HEK293 (cell line): ENCODE measurements at regions not wholly inside any gene's neighbourhood (a gene's known extent, or its start where the extent isn't known, plus 50 kb on each side); places are given as distances from the start of the nearest gene placed in this dataset.
"Not testable (repeated sequence)": the region's sequence is repeated elsewhere in the genome, so short reads cannot be mapped to it uniquely, and the experiment has no call there.

Experiments used
- ZNF341 ChIP-seq: fragments of 450-650 bp; formaldehyde crosslinking; IDR thresholded peaks from 2 replicates; pipeline ENCODE4; 2016; ENCODE audit warnings: low read depth, missing biosample characterization, missing genetic modification characterization
- ZNF558 ChIP-seq: fragments of 450-650 bp; formaldehyde crosslinking; IDR thresholded peaks from 2 replicates; pipeline ENCODE4 v1.5.1; 2016; ENCODE audit warnings: missing biosample characterization, missing genetic modification characterization
- TF ChIP-seq, protein P1 (sequence below): fragments of 450-650 bp; formaldehyde crosslinking; IDR thresholded peaks from 2 replicates; pipeline ENCODE4 v1.5.1; 2016; ENCODE audit warnings: missing biosample characterization, missing genetic modification characterization
- TF ChIP-seq, protein P2 (sequence below): fragments of 450-650 bp; formaldehyde crosslinking; IDR thresholded peaks from 2 replicates; pipeline ENCODE4 v1.5.0; 2017; ENCODE audit warnings: missing biosample characterization, missing genetic modification characterization, borderline replicate concordance
- TF ChIP-seq, protein P3 (sequence below): fragments of 450-650 bp; formaldehyde crosslinking; IDR thresholded peaks from 2 replicates; pipeline ENCODE4 v1.5.1; 2016; ENCODE audit warnings: missing biosample characterization, missing genetic modification characterization
- TF ChIP-seq, protein P4 (sequence below): fragments of 450-650 bp; formaldehyde crosslinking; IDR thresholded peaks from 2 replicates; pipeline ENCODE4 v1.5.1; 2016; ENCODE audit warnings: missing biosample characterization, missing genetic modification characterization

- TF ChIP-seq ZNF558, ZNF341 (tag by site-specific recombination): not testable (repeated sequence)
- TF ChIP-seq, protein P1, sequence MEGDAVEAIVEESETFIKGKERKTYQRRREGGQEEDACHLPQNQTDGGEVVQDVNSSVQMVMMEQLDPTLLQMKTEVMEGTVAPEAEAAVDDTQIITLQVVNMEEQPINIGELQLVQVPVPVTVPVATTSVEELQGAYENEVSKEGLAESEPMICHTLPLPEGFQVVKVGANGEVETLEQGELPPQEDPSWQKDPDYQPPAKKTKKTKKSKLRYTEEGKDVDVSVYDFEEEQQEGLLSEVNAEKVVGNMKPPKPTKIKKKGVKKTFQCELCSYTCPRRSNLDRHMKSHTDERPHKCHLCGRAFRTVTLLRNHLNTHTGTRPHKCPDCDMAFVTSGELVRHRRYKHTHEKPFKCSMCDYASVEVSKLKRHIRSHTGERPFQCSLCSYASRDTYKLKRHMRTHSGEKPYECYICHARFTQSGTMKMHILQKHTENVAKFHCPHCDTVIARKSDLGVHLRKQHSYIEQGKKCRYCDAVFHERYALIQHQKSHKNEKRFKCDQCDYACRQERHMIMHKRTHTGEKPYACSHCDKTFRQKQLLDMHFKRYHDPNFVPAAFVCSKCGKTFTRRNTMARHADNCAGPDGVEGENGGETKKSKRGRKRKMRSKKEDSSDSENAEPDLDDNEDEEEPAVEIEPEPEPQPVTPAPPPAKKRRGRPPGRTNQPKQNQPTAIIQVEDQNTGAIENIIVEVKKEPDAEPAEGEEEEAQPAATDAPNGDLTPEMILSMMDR (tag by site-specific recombination) = not testable (repeated sequence)
- TF ChIP-seq, protein P2, sequence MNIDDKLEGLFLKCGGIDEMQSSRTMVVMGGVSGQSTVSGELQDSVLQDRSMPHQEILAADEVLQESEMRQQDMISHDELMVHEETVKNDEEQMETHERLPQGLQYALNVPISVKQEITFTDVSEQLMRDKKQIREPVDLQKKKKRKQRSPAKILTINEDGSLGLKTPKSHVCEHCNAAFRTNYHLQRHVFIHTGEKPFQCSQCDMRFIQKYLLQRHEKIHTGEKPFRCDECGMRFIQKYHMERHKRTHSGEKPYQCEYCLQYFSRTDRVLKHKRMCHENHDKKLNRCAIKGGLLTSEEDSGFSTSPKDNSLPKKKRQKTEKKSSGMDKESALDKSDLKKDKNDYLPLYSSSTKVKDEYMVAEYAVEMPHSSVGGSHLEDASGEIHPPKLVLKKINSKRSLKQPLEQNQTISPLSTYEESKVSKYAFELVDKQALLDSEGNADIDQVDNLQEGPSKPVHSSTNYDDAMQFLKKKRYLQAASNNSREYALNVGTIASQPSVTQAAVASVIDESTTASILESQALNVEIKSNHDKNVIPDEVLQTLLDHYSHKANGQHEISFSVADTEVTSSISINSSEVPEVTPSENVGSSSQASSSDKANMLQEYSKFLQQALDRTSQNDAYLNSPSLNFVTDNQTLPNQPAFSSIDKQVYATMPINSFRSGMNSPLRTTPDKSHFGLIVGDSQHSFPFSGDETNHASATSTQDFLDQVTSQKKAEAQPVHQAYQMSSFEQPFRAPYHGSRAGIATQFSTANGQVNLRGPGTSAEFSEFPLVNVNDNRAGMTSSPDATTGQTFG (tag by site-specific recombination) = not testable (repeated sequence)
- TF ChIP-seq, protein P3, sequence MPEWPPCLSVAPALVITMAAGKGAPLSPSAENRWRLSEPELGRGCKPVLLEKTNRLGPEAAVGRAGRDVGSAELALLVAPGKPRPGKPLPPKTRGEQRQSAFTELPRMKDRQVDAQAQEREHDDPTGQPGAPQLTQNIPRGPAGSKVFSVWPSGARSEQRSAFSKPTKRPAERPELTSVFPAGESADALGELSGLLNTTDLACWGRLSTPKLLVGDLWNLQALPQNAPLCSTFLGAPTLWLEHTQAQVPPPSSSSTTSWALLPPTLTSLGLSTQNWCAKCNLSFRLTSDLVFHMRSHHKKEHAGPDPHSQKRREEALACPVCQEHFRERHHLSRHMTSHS = not testable (repeated sequence)
- TF ChIP-seq, protein P4, sequence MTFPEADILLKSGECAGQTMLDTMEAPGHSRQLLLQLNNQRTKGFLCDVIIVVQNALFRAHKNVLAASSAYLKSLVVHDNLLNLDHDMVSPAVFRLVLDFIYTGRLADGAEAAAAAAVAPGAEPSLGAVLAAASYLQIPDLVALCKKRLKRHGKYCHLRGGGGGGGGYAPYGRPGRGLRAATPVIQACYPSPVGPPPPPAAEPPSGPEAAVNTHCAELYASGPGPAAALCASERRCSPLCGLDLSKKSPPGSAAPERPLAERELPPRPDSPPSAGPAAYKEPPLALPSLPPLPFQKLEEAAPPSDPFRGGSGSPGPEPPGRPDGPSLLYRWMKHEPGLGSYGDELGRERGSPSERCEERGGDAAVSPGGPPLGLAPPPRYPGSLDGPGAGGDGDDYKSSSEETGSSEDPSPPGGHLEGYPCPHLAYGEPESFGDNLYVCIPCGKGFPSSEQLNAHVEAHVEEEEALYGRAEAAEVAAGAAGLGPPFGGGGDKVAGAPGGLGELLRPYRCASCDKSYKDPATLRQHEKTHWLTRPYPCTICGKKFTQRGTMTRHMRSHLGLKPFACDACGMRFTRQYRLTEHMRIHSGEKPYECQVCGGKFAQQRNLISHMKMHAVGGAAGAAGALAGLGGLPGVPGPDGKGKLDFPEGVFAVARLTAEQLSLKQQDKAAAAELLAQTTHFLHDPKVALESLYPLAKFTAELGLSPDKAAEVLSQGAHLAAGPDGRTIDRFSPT (tag by site-specific recombination) = not testable (repeated sequence)
Observed at GRCh38 chr15:20275373-20275967, 266.1 kb downstream of the GOLGA6L6 start.
